ENCODE measurements at regions not wholly inside any gene's neighbourhood (a gene's known extent, or its start where the extent isn't known, plus 50 kb on each side); places are given as distances from the start of the nearest gene placed in this dataset.

- no peak for DNase-seq
Measured at GRCh38 chr12:30144777-30145683, 361.3 kb upstream of the TMTC1 start.

- no peak for DNase-seq
Measured at GRCh38 chr12:30142301-30142700, 358.6 kb upstream of the TMTC1 start.

GRCh38 chr12:30138483-30138882 is 354.7 kb upstream of the TMTC1 start:
- DNase-seq, result no peak

- no peak for DNase-seq
Measured at GRCh38 chr12:30136696-30137095, 353.0 kb upstream of the TMTC1 start.

GRCh38 chr12:30135776-30136175 is 352.0 kb upstream of the TMTC1 start:
- no peak for DNase-seq

GRCh38 chr12:30134229-30134628 is 350.5 kb upstream of the TMTC1 start:
- DNase-seq, result no peak

GRCh38 chr12:30126944-30127343 is 343.2 kb upstream of the TMTC1 start:
- DNase-seq, result no peak

- no peak for DNase-seq
Measured at GRCh38 chr12:30120522-30120921, 336.8 kb upstream of the TMTC1 start.

- DNase-seq, result no peak
Measured at GRCh38 chr12:30117483-30117882, 333.7 kb upstream of the TMTC1 start.

GRCh38 chr12:30111719-30112118 is 328.0 kb upstream of the TMTC1 start:
- no peak for DNase-seq

- DNase-seq, result no peak
Measured at GRCh38 chr12:30110958-30111586, 327.3 kb upstream of the TMTC1 start.

- no peak for DNase-seq
Measured at GRCh38 chr12:30110498-30110897, 326.8 kb upstream of the TMTC1 start.

GRCh38 chr12:30108666-30109065 is 324.9 kb upstream of the TMTC1 start:
- no peak for DNase-seq

GRCh38 chr12:30106204-30106965 is 322.6 kb upstream of the TMTC1 start:
- DNase-seq, result no peak

GRCh38 chr12:30105505-30105904 is 321.8 kb upstream of the TMTC1 start:
- DNase-seq, result no peak

- no peak for DNase-seq
Measured at GRCh38 chr12:30104971-30105370, 321.2 kb upstream of the TMTC1 start.

GRCh38 chr12:30100741-30101140 is 317.0 kb upstream of the TMTC1 start:
- DNase-seq, result no peak

GRCh38 chr12:30098677-30099076 is 314.9 kb upstream of the TMTC1 start:
- DNase-seq, result no peak

- no peak for DNase-seq
Measured at GRCh38 chr12:30095511-30095910, 311.8 kb upstream of the TMTC1 start.

- DNase-seq, result no peak
Measured at GRCh38 chr12:30092983-30093617, 309.4 kb upstream of the TMTC1 start.

- DNase-seq, result no peak
Measured at GRCh38 chr12:30090258-30090657, 306.5 kb upstream of the TMTC1 start.

GRCh38 chr12:30088259-30088995 is 304.7 kb upstream of the TMTC1 start:
- no peak for DNase-seq

Data from activated CD8-positive, alpha-beta memory T cell treated with anti-CD3 and anti-CD28 coated beads, Interleukin-2, amount 50 U/mL, for 48 hours (primary cell).